ENCODE measurements at regions not wholly inside any gene's neighbourhood (a gene's known extent, or its start where the extent isn't known, plus 50 kb on each side); places are given as distances from the start of the nearest gene placed in this dataset.

GRCh38 chr4:12576409-12576808 is 907.7 kb downstream of the RAB28 start:
- no peak overlapping the region for H3K4me3 ChIP-seq (ENCODE audit: low read depth in 1 of 3, low read length in 3 of 3)
- WGBS: 12% methylated on average over 4 of the region's 4 CpGs

GRCh38 chr4:12573716-12574115 is 910.4 kb downstream of the RAB28 start:
- H3K36me3 ChIP-seq (ENCODE audit: control insufficient read depth in 4 of 4, insufficient read depth in 3 of 4, low read depth in 1 of 4, low read length in 3 of 4): no peaks in the 10 kb centered on the region
- no peak overlapping the region for H3K27ac ChIP-seq (ENCODE audit: low read depth in 1 of 2, low read length in 2 of 2)
- no peak overlapping the region for H3K4me3 ChIP-seq (ENCODE audit: low read depth in 1 of 3, low read length in 3 of 3)
- DNase-seq (ENCODE audit: low spot score): no peak
- H3K4me1 ChIP-seq (ENCODE audit: control insufficient read depth in 4 of 4, insufficient read depth in 4 of 4, low read length in 3 of 4): no peaks in the 10 kb centered on the region
- peaks cover 0 to 2% (median 0%) of the 10 kb centered on the region in 4 donors for H3K27me3 ChIP-seq (ENCODE audit: control insufficient read depth in 4 of 4, insufficient read depth in 4 of 4, low read length in 3 of 4)
- no peaks in the 10 kb centered on the region for H3K9me3 ChIP-seq (ENCODE audit: control insufficient read depth in 4 of 4, low read length in 3 of 4)
- TF ChIP-seq RAD21 (IDR thresholded peaks at IDR 0.05): no peak
- no peak for TF ChIP-seq TAF1 (conservative IDR thresholded peaks at IDR 0.05)
- H3K9ac ChIP-seq (ENCODE audit: low read depth in 1 of 2, low read length in 2 of 2): no peak overlapping the region

More at GRCh38 chr4:12576409-12576808, 907.7 kb downstream of the RAB28 start:
- DNase-seq (ENCODE audit: low spot score): no peak
- no peaks in the 10 kb centered on the region for H3K9me3 ChIP-seq (ENCODE audit: control insufficient read depth in 4 of 4, low read length in 3 of 4)
- no peak overlapping the region for H3K27ac ChIP-seq (ENCODE audit: low read depth in 1 of 2, low read length in 2 of 2)
- no peaks in the 10 kb centered on the region for H3K36me3 ChIP-seq (ENCODE audit: control insufficient read depth in 4 of 4, insufficient read depth in 3 of 4, low read depth in 1 of 4, low read length in 3 of 4)
- no peaks in the 10 kb centered on the region for H3K4me1 ChIP-seq (ENCODE audit: control insufficient read depth in 4 of 4, insufficient read depth in 4 of 4, low read length in 3 of 4)
- TF ChIP-seq RXRA (IDR thresholded peaks at IDR 0.05) (no peak), JUND (IDR thresholded peaks at IDR 0.05) (no peak), YY1 (IDR thresholded peaks at IDR 0.05) (no peak), NR2F2 (IDR thresholded peaks at IDR 0.05) (no peak), RAD21 (IDR thresholded peaks at IDR 0.05) (no peak), HNF4G (IDR thresholded peaks at IDR 0.05) (no peak), TAF1 (conservative IDR thresholded peaks at IDR 0.05) (no peak), SP1 (IDR thresholded peaks at IDR 0.05) (no peak), FOXA2 (IDR thresholded peaks at IDR 0.05) (no peak)
- TF ChIP-seq, protein P1, sequence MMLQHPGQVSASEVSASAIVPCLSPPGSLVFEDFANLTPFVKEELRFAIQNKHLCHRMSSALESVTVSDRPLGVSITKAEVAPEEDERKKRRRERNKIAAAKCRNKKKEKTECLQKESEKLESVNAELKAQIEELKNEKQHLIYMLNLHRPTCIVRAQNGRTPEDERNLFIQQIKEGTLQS (IDR thresholded peaks at IDR 0.05): no peak
- peaks cover 0 to 2% (median 0%) of the 10 kb centered on the region in 4 donors for H3K27me3 ChIP-seq (ENCODE audit: control insufficient read depth in 4 of 4, insufficient read depth in 4 of 4, low read length in 3 of 4)
- H3K9ac ChIP-seq (ENCODE audit: low read depth in 1 of 2, low read length in 2 of 2): no peak overlapping the region

GRCh38 chr4:12562476-12563140 is 921.5 kb downstream of the RAB28 start:
- peaks cover 0 to 3% (median 0%) of the 10 kb centered on the region in 4 donors for H3K9me3 ChIP-seq (ENCODE audit: control insufficient read depth in 4 of 4, low read length in 3 of 4)
- TF ChIP-seq SP1 (IDR thresholded peaks at IDR 0.05) (no peak), HNF4G (IDR thresholded peaks at IDR 0.05) (no peak), EGR1 (IDR thresholded peaks at IDR 0.05; ENCODE audit: low read depth in 2 of 2) (no peak), NR2F2 (IDR thresholded peaks at IDR 0.05) (no peak), RXRA (IDR thresholded peaks at IDR 0.05) (no peak), TAF1 (conservative IDR thresholded peaks at IDR 0.05) (no peak), RAD21 (IDR thresholded peaks at IDR 0.05) (no peak), REST (IDR thresholded peaks at IDR 0.05) (no peak), FOXA1 (IDR thresholded peaks at IDR 0.05) (no peak), FOXA2 (IDR thresholded peaks at IDR 0.05) (no peak), YY1 (IDR thresholded peaks at IDR 0.05) (no peak), MAX (IDR thresholded peaks at IDR 0.05) (no peak), JUND (IDR thresholded peaks at IDR 0.05) (no peak)
- TF ChIP-seq, protein P1 (IDR thresholded peaks at IDR 0.05): no peak
- TF ChIP-seq, protein P2, sequence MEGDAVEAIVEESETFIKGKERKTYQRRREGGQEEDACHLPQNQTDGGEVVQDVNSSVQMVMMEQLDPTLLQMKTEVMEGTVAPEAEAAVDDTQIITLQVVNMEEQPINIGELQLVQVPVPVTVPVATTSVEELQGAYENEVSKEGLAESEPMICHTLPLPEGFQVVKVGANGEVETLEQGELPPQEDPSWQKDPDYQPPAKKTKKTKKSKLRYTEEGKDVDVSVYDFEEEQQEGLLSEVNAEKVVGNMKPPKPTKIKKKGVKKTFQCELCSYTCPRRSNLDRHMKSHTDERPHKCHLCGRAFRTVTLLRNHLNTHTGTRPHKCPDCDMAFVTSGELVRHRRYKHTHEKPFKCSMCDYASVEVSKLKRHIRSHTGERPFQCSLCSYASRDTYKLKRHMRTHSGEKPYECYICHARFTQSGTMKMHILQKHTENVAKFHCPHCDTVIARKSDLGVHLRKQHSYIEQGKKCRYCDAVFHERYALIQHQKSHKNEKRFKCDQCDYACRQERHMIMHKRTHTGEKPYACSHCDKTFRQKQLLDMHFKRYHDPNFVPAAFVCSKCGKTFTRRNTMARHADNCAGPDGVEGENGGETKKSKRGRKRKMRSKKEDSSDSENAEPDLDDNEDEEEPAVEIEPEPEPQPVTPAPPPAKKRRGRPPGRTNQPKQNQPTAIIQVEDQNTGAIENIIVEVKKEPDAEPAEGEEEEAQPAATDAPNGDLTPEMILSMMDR (IDR thresholded peaks at IDR 0.05; ENCODE audit: low read depth, low read length, missing input control): no peak
- H3K36me3 ChIP-seq (ENCODE audit: control insufficient read depth in 4 of 4, insufficient read depth in 3 of 4, low read depth in 1 of 4, low read length in 3 of 4): no peaks in the 10 kb centered on the region
- 82% methylated on average over 3 of the region's 3 CpGs for WGBS
- H3K27ac ChIP-seq (ENCODE audit: low read depth in 1 of 2, low read length in 2 of 2): no peak overlapping the region
- no peak for DNase-seq (ENCODE audit: low spot score)
- no peaks in the 10 kb centered on the region for H3K4me1 ChIP-seq (ENCODE audit: control insufficient read depth in 4 of 4, insufficient read depth in 4 of 4, low read length in 3 of 4)
- H3K9ac ChIP-seq (ENCODE audit: low read depth in 1 of 2, low read length in 2 of 2): no peak overlapping the region
- no peak overlapping the region for H3K4me3 ChIP-seq (ENCODE audit: low read depth in 1 of 3, low read length in 3 of 3)
- H3K27me3 ChIP-seq (ENCODE audit: control insufficient read depth in 4 of 4, insufficient read depth in 4 of 4, low read length in 3 of 4): no peaks in the 10 kb centered on the region
